Effector memory CD8-positive, alpha-beta T cell (primary cell): ENCODE measurements at regions not wholly inside any gene's neighbourhood (a gene's known extent, or its start where the extent isn't known, plus 50 kb on each side); places are given as distances from the start of the nearest gene placed in this dataset.
A peak's percentile ranks its signal among the peaks of the same experiment; 100 is the strongest.

ENCODE experiments used
- ATAC-seq: fragments of 150-1000 bp; cut with Tn5 transposase; replicated peaks from 2 replicates; pipeline ENCODE4 v1.10.0; 2021; ENCODE audit warnings: mild to moderate bottlenecking, moderate library complexity
- DNase-seq, 3 experiments: peaks; one replicate each; pipeline ENCODE4 v3.0.0; 2021
- H3K27ac Mint-ChIP-seq, 2 donors: one replicate each; pipeline ENCODE4 v1.8.0; 2022; ENCODE audit warnings: mild to moderate bottlenecking in 2 of 2, mixed read lengths in 2 of 2, moderate library complexity in 2 of 2
- H3K27me3 Mint-ChIP-seq, 2 donors: one replicate each; pipeline ENCODE4 v1.8.0; 2022; ENCODE audit warnings: mixed read lengths in 2 of 2
- H3K36me3 Mint-ChIP-seq: one replicate; pipeline ENCODE4 v1.8.0; 2022; ENCODE audit warnings: mild to moderate bottlenecking, moderate library complexity, mixed read lengths; ENCODE audit not compliant: insufficient read depth
- H3K4me1 Mint-ChIP-seq, 2 donors: one replicate each; pipeline ENCODE4 v1.8.0; 2022; ENCODE audit warnings: low read depth in 2 of 2, mixed read lengths in 2 of 2
- H3K4me3 Mint-ChIP-seq, 2 donors: one replicate each; pipeline ENCODE4 v1.8.0; 2022; ENCODE audit warnings: mild to moderate bottlenecking in 2 of 2, mixed read lengths in 2 of 2, moderate library complexity in 2 of 2
- H3K9me3 Mint-ChIP-seq, 2 donors: one replicate each; pipeline ENCODE4 v1.8.0; 2022; ENCODE audit warnings: mixed read lengths in 2 of 2

DNA sequence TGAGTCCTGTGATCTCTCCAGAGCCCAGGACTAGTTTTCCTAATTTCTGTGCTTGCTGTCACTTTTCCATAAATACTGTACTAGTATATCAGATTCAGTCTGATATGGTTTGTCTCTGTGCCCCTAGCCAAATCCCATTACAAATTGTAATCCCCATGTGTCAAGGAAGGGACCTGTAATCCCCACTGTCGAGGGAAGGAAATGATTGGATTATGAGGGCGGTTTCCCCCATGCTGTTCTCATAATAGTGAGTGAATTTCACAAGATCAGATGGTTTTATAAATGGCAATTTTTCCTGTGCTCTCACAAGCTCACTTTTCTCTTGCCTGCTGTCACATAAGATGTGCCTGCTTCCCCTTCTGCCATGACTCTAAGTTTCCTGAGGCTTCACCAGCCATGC lies 54.8 kb upstream of the IFRD1 start:
- no peaks in the 10 kb centered on the region for H3K36me3 Mint-ChIP-seq

DNA sequence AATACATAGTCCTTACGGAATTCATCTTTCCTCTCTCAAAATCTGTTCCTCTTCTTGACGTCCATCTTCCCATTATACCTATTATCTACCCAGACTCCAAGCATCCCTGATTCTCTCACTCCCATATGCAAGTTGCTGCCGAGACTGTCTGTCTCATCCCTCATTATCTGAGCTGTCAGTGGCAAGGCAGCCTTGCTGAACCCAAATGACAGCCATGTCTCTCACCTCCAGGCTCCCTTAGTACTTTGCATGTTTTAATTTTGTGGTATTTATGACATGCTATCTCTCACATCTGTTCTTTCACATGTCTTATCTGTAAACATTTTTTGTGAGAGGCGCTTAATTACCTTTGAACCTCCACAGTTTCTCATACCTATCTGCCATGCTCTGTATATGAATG lies 54.4 kb upstream of the IFRD1 start:
- H3K36me3 Mint-ChIP-seq: no peaks in the 10 kb centered on the region
- no peak overlapping the region for H3K4me3 Mint-ChIP-seq
- H3K27ac Mint-ChIP-seq: no peak overlapping the region
- ATAC-seq (no peak), DNase-seq (no peak)
- peaks cover 0 to 39% of the 10 kb centered on the region in 2 donors for H3K27me3 Mint-ChIP-seq
- H3K4me1 Mint-ChIP-seq: peaks cover 12 to 18% of the 10 kb centered on the region in 2 donors
- H3K9me3 Mint-ChIP-seq: no peaks in the 10 kb centered on the region

More for the DNA sequence above, 54.8 kb upstream of the IFRD1 start:
- no peaks in the 10 kb centered on the region for H3K9me3 Mint-ChIP-seq
- DNase-seq: no peak
- H3K27me3 Mint-ChIP-seq: peaks cover 0 to 38% of the 10 kb centered on the region in 2 donors
- no peak overlapping the region for H3K4me3 Mint-ChIP-seq
- ATAC-seq: no peak
- H3K27ac Mint-ChIP-seq: no peak overlapping the region
- H3K4me1 Mint-ChIP-seq: peaks cover 15 to 18% of the 10 kb centered on the region in 2 donors

DNA sequence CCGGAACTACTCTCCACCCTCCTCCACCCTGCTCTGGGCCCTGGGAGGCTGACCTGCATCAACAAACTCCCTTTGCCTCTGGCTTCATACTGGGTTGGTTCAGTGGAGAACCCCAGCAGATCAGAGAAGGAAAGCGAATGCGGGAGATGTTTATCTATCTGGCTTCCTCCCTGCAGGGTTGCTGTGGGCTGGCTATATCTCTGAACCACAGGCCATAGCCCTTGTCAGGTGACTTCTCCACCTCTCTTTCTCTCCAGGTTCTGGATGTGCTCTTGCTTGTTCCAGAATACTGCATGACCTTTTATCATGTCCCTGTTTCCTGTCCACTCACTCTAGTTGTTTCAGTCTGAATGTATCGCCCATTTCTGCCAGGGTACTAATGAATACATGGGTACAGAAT lies 51.7 kb upstream of the IFRD1 start:
- H3K36me3 Mint-ChIP-seq: no peaks in the 10 kb centered on the region
- no peaks in the 10 kb centered on the region for H3K9me3 Mint-ChIP-seq
- peak; percentile 87 for ATAC-seq
- no peak overlapping the region for H3K27ac Mint-ChIP-seq
- peaks cover 9 to 54% of the 10 kb centered on the region in 2 donors for H3K27me3 Mint-ChIP-seq
- peaks cover 0 to 8% of the 10 kb centered on the region in 2 donors for H3K4me1 Mint-ChIP-seq
- no peak for DNase-seq
- H3K4me3 Mint-ChIP-seq: no peak overlapping the region

DNA sequence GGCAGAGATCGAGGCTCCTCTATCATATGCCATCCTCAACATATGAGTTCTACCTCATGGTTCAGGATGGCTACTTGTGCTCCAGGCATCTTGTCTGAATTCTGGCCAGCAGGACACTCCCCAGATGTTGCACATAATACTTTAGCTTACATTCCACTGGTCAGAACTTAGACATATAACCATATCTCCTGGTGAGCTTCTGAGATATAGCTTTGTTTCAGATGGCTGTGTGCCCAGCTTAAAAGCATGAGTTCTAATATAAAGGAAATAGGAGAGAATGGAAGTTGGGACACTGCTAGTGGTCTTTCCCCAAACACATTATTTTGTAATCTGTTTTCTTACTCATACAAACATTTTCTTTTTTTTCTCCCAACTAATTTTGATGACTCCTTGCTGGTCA lies 50.8 kb upstream of the IFRD1 start:
- Mint-ChIP-seq H3K36me3 (no peaks in the 10 kb centered on the region), H3K4me1 (peaks cover 0 to 8% of the 10 kb centered on the region in 2 donors), H3K9me3 (no peaks in the 10 kb centered on the region), H3K4me3 (no peak overlapping the region), H3K27me3 (peaks cover 13 to 54% of the 10 kb centered on the region in 2 donors), H3K27ac (no peak overlapping the region)
- ATAC-seq (no peak), DNase-seq (no peak)

DNA sequence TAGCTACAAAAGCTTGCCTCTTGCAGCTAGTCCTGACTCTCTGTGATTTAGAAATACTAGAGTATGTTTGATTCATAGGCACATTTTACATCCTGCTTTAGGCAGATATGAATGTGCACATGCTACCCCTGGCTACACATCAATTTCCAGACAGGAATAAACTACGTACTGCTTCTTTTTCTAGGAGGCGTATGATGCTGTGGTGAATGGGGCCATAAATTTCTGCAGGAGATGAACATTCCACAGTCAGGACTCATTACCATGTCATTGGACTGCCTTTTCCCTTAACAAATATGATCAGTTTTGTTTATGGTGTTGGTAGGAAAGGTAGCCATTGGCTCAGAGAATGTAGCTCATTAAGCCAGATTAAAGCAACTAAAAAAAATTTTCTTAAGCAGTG lies 50.1 kb upstream of the IFRD1 start:
- no peak overlapping the region for H3K4me3 Mint-ChIP-seq
- H3K27ac Mint-ChIP-seq: no peak overlapping the region
- H3K4me1 Mint-ChIP-seq: peaks cover 0 to 8% of the 10 kb centered on the region in 2 donors
- no peak for DNase-seq
- peaks cover 19 to 53% of the 10 kb centered on the region in 2 donors for H3K27me3 Mint-ChIP-seq
- no peaks in the 10 kb centered on the region for H3K36me3 Mint-ChIP-seq
- no peak for ATAC-seq
- H3K9me3 Mint-ChIP-seq: no peaks in the 10 kb centered on the region
